AG09309 (cell line): ENCODE measurements at regions not wholly inside any gene's neighbourhood (a gene's known extent, or its start where the extent isn't known, plus 50 kb on each side); places are given as distances from the start of the nearest gene placed in this dataset.

Experiments used
- DNase-seq: peaks from one replicate; pipeline ENCODE4 v3.0.0-alpha.2; 2010; ENCODE audit warnings: low read depth
- H3K4me3 ChIP-seq: 2 replicates; pipeline ENCODE4 v1.5.1; 2011; ENCODE audit warnings: mild to moderate bottlenecking, low read depth, low read length, moderate library complexity; ENCODE audit not compliant: control insufficient read depth
- TF ChIP-seq, protein P1 (sequence below): IDR thresholded peaks from 2 replicates; pipeline ENCODE4 v1.5.1; 2011; ENCODE audit warnings: mild to moderate bottlenecking, low read depth, low read length, inconsistent platforms; ENCODE audit not compliant: insufficient read depth, control insufficient read depth; ENCODE audit errors: missing control alignments

DNA sequence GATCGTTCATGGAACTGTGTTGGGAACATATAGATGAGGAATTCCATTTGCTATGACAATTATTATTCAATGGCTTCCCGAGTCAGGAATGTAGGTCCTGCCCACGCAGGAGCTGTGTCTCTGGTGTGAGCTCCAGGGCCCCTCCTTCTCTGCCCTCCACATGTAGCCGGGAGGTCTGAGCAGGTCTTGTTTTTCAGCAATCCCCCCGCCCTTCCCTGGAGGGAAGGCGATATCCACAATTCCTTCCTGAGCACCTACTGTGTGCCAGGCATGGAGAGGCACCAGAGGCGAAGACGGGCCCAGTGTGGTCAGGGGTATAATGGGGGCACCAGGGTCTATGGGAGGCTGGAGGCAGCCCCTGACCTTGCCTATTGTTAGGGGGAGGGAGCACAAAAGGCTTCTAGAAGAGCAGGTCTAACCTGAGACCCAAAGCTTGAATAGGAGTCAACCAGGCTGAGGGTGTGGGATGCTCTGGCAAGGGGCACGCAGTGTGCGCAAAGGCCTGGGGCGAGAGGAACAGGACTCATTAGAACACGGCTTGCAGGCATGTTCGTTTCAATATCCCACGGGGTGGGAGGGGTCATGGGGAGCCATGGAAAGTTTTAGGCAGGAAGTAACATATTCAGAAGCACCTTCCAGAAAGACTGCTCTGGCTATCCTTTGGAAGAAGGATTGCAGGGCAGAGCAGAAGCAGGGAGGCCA lies 154.9 kb downstream of the C9orf50 start:
- TF ChIP-seq, protein P1, sequence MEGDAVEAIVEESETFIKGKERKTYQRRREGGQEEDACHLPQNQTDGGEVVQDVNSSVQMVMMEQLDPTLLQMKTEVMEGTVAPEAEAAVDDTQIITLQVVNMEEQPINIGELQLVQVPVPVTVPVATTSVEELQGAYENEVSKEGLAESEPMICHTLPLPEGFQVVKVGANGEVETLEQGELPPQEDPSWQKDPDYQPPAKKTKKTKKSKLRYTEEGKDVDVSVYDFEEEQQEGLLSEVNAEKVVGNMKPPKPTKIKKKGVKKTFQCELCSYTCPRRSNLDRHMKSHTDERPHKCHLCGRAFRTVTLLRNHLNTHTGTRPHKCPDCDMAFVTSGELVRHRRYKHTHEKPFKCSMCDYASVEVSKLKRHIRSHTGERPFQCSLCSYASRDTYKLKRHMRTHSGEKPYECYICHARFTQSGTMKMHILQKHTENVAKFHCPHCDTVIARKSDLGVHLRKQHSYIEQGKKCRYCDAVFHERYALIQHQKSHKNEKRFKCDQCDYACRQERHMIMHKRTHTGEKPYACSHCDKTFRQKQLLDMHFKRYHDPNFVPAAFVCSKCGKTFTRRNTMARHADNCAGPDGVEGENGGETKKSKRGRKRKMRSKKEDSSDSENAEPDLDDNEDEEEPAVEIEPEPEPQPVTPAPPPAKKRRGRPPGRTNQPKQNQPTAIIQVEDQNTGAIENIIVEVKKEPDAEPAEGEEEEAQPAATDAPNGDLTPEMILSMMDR = no peak

DNA sequence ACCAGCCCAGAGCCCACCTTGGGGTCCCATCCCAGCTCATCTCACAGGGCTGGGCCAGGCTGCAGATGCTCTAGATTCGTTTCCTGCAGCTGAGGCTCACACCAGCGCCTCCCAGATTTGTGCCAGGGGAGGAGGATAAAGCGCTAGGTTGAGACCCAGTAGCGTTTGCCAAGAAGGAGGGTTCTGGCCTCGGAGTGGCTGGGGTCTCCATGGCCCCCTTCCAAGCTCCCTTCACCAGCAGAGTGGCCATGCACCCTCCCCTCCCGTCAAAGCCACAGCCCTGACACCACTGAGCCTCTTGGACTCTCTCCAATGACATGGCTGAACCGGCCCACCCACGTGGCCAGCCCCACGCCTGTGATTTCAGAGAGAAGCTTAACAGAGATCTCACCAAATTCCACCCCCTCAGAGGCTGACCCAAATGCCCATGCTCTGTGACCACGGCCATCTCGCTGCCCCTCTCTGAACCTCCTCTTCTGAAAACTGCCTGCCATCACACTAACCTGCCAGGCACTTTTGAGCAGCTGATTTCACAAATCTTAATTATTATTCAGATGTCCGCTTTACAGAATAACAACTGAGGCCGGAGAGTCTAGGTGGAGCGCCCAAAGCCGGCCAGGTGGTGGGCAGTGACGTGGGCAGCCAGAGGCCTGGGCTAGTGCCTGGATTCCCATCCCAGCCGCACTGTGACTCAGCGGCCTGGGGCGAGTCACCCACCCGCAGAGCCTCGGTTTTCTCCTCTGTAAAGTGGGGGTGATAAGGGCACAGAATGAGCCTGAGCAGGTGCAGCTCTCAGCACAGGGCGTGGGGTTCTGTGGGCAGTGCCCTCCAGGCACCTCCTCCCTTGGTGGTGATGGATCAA lies 155.7 kb downstream of the C9orf50 start:
- no peak overlapping the region for H3K4me3 ChIP-seq
- no peak for DNase-seq
- TF ChIP-seq, protein P1 = no peak

More for the DNA sequence above, 154.9 kb downstream of the C9orf50 start:
- no peak overlapping the region for H3K4me3 ChIP-seq
- no peak for DNase-seq

DNA sequence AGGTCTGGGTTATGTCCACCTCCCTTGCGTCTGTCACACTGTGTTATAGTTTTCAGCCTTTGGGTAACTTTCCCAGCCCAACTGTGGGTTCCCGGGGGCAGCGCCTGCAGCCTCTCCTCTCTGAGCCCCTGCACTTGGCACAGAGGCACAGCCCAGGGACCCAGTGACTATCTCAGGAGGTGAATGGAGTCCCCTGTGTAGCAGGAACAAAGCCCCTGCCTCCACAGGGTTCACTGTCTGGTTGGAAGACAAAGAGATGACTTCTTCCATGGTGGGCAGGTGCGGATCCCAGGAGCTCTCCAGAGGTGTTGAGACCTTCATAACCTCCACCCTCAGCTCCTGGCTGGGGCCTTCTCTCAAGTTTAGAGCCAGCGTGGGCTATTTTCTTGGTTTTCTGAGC lies 156.9 kb downstream of the C9orf50 start:
- no peak for DNase-seq
- H3K4me3 ChIP-seq = no peak overlapping the region
- TF ChIP-seq, protein P1 = no peak

DNA sequence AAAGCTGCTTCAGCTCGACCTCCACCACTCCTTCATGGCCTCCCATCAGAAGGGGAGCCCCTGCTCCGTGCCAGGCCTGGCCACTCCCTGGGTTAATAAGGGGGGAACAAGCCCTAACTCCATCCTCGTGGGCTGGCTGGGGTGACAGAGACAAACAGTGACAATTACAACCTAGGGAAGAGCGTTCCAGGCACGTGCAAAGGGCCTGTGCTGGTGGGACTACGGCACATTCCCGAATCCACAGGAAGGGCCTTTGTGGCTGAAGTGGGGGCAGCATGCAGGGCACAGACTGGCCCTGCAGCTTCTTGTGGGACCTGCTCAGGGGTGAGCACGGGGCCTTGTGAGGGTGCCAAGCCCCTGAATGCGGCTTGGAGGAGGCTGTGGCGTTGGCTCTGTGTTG lies 157.4 kb downstream of the C9orf50 start:
- TF ChIP-seq, protein P1 = no peak
- H3K4me3 ChIP-seq = no peak overlapping the region
- no peak for DNase-seq

DNA sequence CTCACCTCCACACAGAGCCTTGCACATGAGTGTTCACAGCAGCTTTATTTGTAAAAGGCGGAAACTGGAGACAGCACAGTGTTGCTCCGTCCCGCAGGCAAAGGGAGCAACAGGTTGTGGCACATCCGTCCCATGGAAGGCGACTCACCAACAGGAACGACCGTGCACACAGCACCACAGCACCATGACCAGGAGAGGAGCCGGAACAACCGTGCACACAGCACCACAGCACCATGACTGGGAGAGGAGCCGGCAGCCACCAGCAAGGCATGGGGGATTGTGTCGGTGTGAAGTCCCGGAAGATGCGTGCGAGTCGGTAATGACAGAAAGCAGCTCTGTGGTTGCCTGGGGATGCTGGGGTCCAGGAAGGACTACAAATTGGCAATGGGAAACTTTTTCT lies 158.5 kb downstream of the C9orf50 start:
- TF ChIP-seq, protein P1 = no peak
- no peak for DNase-seq
- H3K4me3 ChIP-seq = no peak overlapping the region

DNA sequence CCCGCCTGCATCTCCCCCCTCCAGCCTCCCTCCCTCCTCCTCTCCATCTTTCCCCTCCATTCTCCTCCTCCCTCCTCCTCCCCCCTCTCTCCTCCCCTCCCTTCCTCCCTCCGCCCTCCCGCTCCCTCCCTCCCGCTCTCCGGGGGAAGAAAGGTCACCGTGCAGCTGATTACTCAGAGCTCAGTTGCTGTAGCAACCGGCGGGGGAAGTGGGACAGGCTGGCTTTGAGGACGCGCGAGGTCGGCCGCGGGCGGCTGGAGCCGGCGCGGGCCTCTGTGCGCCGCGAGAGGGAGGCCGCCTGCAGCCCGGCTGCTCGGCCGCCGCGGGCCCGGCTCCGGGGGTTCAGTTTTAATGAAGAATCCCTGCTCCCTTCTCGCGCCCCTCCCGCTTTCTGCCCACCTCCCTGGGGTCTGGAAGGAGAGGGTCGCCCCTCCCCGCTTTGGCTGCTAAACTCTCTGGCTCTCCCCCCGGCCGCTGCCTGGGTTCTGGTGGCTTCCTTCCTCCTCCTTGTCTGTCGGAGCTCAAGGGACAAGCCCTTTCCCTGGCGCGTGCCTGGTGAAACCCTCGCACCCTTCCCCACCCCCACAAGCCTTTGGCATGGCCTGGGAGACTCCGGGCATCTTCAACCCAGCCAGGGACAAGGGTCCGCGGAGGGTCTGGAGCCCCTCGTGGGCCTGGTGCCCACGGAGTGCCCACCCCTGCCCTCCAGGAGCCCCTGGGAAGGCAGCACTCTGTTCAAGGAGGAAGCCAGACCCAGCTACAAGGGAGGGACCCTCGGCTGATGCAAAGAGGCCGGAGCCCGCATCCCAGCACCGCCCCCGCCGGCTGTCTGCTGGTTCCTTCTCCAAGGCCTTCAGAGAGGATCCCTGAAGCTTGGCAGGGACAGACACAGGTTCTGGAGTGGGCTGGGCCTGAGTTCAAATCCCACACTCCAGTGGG lies 160.3 kb downstream of the C9orf50 start:
- TF ChIP-seq, protein P1 = no peak
- DNase-seq = peak; percentile 95
- peak overlapping the region; percentile 45 for H3K4me3 ChIP-seq
